ENCODE measurements at regions not wholly inside any gene's neighbourhood (a gene's known extent, or its start where the extent isn't known, plus 50 kb on each side); places are given as distances from the start of the nearest gene placed in this dataset.

DNA sequence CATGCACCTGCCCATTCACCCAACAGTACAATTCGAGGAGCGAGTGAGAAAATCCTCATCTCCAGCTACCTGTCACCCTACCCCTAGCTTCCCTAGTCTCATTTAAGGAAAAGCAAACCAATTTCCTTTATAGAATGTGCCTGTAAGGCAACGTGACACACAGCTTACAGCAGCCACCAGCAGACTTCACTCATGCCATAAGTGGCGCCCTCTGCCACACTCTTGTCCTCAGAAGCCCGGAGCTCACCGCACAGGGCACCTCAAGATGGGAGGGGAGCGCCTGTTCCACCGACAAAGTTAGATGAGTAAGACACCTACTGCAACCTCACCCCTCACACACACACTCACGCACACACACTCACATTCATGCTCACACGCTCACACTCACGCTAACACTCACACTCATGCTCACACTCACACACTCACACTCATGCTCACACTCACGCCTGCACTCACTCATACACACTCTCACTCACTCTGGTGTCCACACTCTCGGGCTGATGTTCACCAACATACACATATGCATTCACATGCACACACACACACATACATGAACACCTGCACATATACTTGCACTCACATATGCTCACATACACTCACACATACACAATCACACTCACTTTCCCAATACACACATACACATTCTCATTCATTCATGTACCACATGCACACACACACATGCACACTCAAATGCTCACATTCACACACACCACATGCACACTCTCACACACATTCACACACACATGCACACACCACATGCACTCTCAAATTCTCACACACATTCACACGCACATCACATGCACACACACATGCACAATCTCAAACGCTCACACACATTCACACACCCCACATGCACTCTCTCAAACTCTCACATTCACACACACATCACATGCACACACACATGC lies 170.7 kb downstream of the PSMG1 start:
- TF ChIP-seq, protein P1, sequence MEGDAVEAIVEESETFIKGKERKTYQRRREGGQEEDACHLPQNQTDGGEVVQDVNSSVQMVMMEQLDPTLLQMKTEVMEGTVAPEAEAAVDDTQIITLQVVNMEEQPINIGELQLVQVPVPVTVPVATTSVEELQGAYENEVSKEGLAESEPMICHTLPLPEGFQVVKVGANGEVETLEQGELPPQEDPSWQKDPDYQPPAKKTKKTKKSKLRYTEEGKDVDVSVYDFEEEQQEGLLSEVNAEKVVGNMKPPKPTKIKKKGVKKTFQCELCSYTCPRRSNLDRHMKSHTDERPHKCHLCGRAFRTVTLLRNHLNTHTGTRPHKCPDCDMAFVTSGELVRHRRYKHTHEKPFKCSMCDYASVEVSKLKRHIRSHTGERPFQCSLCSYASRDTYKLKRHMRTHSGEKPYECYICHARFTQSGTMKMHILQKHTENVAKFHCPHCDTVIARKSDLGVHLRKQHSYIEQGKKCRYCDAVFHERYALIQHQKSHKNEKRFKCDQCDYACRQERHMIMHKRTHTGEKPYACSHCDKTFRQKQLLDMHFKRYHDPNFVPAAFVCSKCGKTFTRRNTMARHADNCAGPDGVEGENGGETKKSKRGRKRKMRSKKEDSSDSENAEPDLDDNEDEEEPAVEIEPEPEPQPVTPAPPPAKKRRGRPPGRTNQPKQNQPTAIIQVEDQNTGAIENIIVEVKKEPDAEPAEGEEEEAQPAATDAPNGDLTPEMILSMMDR (tag by site-specific recombination; IDR thresholded peaks at IDR 0.05): 0 out of 2 replicates have a peak, but pooled peaks have one; percentile 8
- no peak for TF ChIP-seq ZNF501 (tag by site-specific recombination; IDR thresholded peaks at IDR 0.05)
- TF ChIP-seq YY1 (tag by site-specific recombination; IDR thresholded peaks at IDR 0.05): no peak
